Neutrophil (primary cell): ENCODE measurements at regions not wholly inside any gene's neighbourhood (a gene's known extent, or its start where the extent isn't known, plus 50 kb on each side); places are given as distances from the start of the nearest gene placed in this dataset.

Experiments
- H3K27ac ChIP-seq: fragments of 200-600 bp; sonication (generic); 2 replicates; pipeline ENCODE4 v1.5.1; 2016; ENCODE audit warnings: mild to moderate bottlenecking, moderate library complexity
- H3K27me3 ChIP-seq: fragments of 200-600 bp; sonication (generic); 2 replicates; pipeline ENCODE4 v1.6.0; 2016; ENCODE audit warnings: mild to moderate bottlenecking
- H3K36me3 ChIP-seq: fragments of 200-600 bp; sonication (generic); 2 replicates; pipeline ENCODE4 v1.5.1; 2017
- H3K4me1 ChIP-seq, 2 experiments: fragments of 200-600 bp in 1 of 2; sonication (generic) in 1 of 2; 1 replicate in 1 of 2; 2 replicates in 1 of 2; pipeline versions ENCODE4 v1.5.1 to v1.6.1; 2013 to 2016; ENCODE audit warnings: low read depth in 1 of 2, low read length in 1 of 2, mild to moderate bottlenecking in 1 of 2, moderate library complexity in 1 of 2; ENCODE audit not compliant: control insufficient read depth in 1 of 2, insufficient read depth in 1 of 2
- H3K4me3 ChIP-seq, 2 experiments: fragments of 200-600 bp in 1 of 2; sonication (generic) in 1 of 2; 1 replicate in 1 of 2; 2 replicates in 1 of 2; pipeline ENCODE4 v1.5.1; 2013 to 2016; ENCODE audit warnings: low read depth in 1 of 2, low read length in 1 of 2, mild to moderate bottlenecking in 1 of 2, moderate library complexity in 1 of 2
- H3K9me3 ChIP-seq: fragments of 200-600 bp; sonication (generic); 2 replicates; pipeline ENCODE4 v1.5.1; 2016
- TF ChIP-seq, protein P1 (sequence below): fragments of 200-600 bp; sonication (generic); IDR thresholded peaks from 2 replicates; pipeline ENCODE4 v1.5.1; 2016; ENCODE audit warnings: antibody characterized with exemption

DNA sequence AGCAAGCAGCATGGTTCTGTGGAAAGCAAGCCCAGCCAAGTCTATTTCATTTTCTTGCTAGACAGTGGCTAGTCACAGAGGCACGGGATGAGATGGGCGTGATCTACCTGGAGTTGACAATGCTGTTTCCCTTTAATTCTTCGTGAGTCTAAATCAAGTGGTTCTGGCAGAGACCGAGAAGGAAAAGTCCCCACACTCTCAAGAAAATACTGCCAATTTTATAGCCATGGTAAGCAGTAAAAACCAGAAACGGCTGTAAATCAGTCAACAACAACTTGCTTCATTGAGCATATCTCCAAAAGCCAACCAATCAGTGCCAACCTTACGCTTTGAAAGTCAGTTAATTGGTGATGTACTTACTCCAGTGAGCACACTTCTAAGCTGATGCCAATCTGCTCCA, 223.4 kb downstream of the SEC23IP start:
- TF ChIP-seq, protein P1, sequence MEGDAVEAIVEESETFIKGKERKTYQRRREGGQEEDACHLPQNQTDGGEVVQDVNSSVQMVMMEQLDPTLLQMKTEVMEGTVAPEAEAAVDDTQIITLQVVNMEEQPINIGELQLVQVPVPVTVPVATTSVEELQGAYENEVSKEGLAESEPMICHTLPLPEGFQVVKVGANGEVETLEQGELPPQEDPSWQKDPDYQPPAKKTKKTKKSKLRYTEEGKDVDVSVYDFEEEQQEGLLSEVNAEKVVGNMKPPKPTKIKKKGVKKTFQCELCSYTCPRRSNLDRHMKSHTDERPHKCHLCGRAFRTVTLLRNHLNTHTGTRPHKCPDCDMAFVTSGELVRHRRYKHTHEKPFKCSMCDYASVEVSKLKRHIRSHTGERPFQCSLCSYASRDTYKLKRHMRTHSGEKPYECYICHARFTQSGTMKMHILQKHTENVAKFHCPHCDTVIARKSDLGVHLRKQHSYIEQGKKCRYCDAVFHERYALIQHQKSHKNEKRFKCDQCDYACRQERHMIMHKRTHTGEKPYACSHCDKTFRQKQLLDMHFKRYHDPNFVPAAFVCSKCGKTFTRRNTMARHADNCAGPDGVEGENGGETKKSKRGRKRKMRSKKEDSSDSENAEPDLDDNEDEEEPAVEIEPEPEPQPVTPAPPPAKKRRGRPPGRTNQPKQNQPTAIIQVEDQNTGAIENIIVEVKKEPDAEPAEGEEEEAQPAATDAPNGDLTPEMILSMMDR, result no peak
- Histone ChIP-seq H3K36me3 (no peaks in the 10 kb centered on the region), H3K4me1 (no peaks in the 10 kb centered on the region), H3K27me3 (no peaks in the 10 kb centered on the region), H3K4me3 (no peak overlapping the region), H3K9me3 (no peaks in the 10 kb centered on the region), H3K27ac (no peak overlapping the region)

DNA sequence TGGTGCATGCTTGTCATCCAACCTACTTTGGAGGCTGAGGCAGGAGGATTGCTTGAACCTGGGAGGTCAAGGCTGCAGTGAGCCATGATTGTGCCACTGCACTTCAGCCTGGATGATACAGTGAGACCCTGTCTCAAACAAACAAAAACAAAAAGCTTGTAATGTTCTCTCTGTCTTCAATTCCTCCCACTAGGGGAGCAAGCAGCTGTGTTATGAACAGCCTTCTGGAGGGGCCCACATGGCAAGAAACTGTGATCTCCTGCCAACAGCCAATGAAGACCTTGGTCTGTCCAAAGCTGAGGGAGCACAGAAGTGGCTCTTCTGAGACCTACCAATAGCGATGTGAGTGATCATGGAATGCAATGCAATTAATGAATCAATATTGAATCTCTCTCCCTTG, 229.2 kb downstream of the SEC23IP start:
- Histone ChIP-seq H3K9me3 (no peaks in the 10 kb centered on the region), H3K4me1 (no peaks in the 10 kb centered on the region), H3K36me3 (no peaks in the 10 kb centered on the region), H3K4me3 (no peak overlapping the region), H3K27ac (no peak overlapping the region), H3K27me3 (no peaks in the 10 kb centered on the region)
- TF ChIP-seq, protein P1, result no peak

DNA sequence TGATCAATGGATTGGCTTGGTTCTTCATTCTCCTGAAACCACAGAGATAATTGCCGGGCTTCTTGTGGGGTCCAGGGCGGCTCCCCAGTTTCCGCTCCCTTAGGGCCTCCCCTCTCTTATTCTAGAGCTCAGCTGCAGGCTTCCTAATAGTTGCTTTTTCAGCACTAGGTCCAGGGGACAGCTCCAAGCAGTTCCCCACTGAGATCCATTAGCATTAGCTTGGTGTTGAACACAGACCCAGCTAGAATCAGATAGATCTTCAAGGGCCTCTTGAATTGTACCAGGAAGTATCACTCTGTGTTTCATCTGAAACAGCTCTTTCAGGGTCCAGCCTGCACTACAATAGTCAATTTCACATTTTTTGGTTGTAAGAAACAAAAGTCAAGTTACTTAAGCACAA, 238.7 kb downstream of the SEC23IP start:
- no peaks in the 10 kb centered on the region for H3K36me3 ChIP-seq
- TF ChIP-seq, protein P1, result no peak
- no peak overlapping the region for H3K4me3 ChIP-seq
- H3K4me1 ChIP-seq, result no peaks in the 10 kb centered on the region
- H3K27me3 ChIP-seq, result peaks cover 15% of the 10 kb centered on the region
- H3K27ac ChIP-seq, result no peak overlapping the region
- no peaks in the 10 kb centered on the region for H3K9me3 ChIP-seq

DNA sequence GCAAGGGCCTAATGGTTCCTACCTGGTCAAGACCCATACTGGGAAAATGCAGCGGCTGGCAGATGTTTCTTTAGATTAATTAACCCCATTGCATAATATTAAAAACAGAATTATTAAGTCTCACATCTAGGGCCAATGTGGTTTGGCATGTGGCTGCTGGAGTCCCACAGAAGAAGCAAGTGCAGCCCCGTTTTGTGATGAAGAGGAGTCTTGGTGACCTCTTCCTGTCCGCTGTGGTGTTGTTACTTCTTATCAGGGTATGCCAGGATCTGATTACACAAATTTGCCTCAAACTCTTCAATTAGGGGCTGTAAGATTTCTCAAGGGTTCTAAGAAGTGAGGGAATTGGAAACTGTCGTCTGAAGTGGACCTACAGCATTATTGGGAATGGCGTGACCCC, 240.3 kb downstream of the SEC23IP start:
- H3K4me3 ChIP-seq, result no peak overlapping the region
- no peak overlapping the region for H3K27ac ChIP-seq
- no peaks in the 10 kb centered on the region for H3K9me3 ChIP-seq
- no peaks in the 10 kb centered on the region for H3K4me1 ChIP-seq
- H3K27me3 ChIP-seq, result peaks cover 10% of the 10 kb centered on the region
- no peaks in the 10 kb centered on the region for H3K36me3 ChIP-seq
- TF ChIP-seq, protein P1, result no peak

DNA sequence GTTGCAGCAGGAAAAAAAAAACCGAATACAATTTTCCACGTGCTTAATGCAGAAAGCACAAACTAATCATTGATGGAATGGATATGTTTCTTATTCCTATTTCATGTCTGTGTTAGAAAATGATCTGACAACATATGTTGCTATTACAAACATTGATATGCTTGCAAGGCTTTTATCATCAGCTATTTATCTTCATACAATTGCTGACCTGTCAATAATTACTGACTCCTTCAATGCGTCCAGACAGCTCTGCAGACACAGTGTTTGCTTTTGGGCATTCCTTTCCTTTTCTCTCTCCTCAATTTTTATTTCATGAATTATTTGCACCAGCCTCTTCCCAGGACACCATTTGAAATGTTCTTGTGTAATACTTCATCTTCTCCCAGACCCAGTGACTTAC, 246.2 kb downstream of the SEC23IP start:
- H3K4me1 ChIP-seq, result no peaks in the 10 kb centered on the region
- TF ChIP-seq, protein P1, result no peak
- no peak overlapping the region for H3K4me3 ChIP-seq
- H3K27ac ChIP-seq, result no peak overlapping the region
- no peaks in the 10 kb centered on the region for H3K27me3 ChIP-seq
- no peaks in the 10 kb centered on the region for H3K36me3 ChIP-seq
- no peaks in the 10 kb centered on the region for H3K9me3 ChIP-seq

DNA sequence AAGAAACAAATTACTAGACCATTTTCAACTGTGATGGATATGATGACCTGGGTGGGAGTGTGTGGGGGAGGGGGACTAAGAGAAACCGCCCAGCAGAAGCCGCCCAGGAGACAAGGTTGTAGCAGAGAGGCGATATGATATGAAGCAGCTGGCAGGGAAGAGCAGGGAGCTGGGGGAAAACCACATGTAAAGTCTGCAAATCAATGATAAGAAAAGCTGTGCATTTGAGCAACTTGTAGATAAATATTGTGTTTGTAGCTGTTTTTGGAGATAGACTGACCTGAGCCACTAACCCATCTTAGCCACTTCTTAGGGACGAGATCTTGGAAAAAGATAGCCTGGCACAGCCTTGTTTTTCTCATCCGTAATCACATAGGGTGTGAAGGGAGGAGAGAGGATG, 252.6 kb downstream of the SEC23IP start:
- H3K4me3 ChIP-seq, result no peak overlapping the region
- H3K27me3 ChIP-seq, result no peaks in the 10 kb centered on the region
- no peaks in the 10 kb centered on the region for H3K36me3 ChIP-seq
- no peaks in the 10 kb centered on the region for H3K4me1 ChIP-seq
- no peak overlapping the region for H3K27ac ChIP-seq
- TF ChIP-seq, protein P1, result no peak
- H3K9me3 ChIP-seq, result no peaks in the 10 kb centered on the region
